ENCODE measurements at regions not wholly inside any gene's neighbourhood (a gene's known extent, or its start where the extent isn't known, plus 50 kb on each side); places are given as distances from the start of the nearest gene placed in this dataset.
"Not testable (repeated sequence)": the region's sequence is repeated elsewhere in the genome, so short reads cannot be mapped to it uniquely, and the experiment has no call there.

DNA sequence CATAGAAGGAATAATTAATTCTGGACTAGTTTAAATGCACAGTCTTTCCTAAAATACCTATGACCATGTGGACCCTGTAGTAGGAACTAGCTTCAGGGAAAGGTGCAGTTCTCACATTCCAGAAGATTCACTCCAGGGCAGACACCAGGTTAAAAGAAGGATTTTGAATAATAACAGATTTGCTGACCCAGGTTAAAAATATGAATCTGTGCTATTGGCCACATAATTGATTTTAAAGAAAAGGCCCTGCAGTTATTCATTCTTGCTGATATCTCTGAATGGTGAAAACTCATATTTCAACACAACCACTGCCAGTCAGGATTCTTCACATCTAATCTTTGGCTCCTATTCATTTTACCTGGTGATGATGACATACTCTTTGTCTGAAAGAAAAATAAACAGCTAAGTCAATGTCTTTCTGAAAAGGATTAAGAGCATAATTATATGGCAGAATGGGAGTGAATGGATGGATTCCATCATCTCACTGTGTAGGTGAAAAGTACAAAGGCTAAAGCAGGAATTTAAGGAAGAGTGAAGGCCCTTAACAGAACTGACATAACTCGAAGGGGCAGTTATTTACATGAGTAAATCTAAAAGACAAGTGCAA lies 432.8 kb downstream of the PDGFC start:
- DNase-seq, result no peak

DNA sequence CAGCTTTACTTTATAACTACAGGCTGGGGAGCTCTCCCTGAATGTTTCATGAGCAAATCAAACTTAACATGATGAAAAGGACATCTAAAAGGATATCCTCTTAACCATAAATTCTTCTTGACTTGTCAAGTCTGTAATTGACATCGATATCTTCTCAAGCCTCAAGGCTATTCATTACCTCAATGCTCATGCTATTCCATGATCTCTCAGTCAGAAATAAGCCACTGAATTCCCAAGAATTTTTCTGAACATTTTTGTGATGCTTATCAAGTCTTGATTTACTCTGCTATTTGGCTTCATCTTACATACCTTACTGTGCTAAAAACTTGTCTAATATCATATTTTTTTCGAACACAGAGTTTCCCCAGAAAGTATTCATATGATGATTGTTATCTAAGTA lies 433.4 kb downstream of the PDGFC start:
- DNase-seq, result peak; percentile 75

DNA sequence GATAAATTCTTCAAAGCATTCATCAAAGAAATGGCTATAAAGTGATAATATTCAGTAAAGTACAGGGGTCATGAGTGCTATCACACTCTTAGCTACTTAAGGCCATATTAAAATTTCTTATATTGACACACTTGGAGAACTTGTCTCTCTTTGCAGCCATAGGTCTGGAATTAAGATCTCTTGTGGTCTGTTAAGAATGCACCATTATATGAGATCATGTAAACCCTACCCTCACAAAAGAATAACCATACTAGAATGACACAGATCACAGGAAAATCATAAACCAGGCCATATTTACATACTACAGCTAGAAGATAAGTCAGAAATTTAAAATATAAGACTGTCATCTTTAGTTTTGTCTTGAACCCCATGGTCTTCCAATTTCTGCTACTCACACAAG lies 434.3 kb downstream of the PDGFC start:
- DNase-seq, result peak; percentile 54

DNA sequence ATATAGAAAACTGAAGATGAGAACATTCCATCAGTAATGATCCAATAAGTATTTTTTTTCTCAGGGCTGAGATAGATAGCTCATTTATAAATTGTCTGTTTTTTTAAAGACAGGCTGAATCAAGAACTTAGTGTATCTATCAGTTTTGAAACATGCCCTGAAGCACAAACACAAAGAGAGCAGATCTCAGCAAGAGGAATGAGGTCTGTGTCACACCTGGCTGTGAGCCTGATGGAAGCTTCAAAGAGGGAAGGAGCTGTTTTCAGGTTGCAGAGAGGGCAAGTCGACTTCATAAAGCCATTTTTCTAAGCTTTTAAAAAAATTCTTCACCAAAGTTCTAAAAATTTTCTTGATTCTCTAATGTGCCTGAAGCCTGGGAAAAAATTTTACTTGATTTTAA lies 434.9 kb downstream of the PDGFC start:
- DNase-seq, result peak; percentile 52

DNA sequence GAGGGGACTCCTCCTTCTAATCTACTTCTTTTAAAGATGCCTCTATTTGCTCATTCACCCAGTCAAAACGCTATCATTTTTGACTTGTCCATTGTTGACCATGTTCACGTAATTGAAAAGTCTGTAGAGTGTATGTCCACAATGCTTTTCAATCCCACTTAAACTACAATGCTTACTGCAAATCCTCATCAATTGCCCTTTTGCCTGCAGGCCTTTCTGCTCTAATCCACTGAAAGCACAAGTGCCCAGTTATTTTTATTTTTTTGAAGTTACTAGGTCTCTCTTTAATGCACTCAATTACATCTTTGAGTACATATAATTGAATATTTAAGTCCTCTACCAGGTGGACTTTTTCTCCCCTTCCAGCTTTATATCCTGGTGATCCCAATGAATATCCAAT lies 437.4 kb downstream of the PDGFC start:
- no peak for DNase-seq

DNA sequence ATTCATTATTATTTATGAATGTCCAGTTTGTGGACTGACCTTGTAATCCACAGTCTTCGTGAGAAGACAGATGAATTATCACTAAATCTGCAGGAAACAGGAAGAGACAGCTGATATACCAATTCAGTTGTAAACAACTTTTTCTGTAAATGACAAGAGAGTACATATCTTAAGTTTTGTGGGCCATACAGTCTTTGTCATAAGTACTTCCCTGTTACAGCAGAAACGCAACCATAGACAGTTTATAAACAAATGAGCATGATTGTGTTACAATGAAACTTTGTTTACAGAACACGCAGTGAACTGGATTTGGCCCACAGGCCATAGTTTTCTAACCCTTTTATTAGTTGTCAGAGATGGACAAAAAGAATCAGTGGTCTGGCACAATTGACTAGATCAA lies 443.4 kb downstream of the PDGFC start:
- no peak for DNase-seq

DNA sequence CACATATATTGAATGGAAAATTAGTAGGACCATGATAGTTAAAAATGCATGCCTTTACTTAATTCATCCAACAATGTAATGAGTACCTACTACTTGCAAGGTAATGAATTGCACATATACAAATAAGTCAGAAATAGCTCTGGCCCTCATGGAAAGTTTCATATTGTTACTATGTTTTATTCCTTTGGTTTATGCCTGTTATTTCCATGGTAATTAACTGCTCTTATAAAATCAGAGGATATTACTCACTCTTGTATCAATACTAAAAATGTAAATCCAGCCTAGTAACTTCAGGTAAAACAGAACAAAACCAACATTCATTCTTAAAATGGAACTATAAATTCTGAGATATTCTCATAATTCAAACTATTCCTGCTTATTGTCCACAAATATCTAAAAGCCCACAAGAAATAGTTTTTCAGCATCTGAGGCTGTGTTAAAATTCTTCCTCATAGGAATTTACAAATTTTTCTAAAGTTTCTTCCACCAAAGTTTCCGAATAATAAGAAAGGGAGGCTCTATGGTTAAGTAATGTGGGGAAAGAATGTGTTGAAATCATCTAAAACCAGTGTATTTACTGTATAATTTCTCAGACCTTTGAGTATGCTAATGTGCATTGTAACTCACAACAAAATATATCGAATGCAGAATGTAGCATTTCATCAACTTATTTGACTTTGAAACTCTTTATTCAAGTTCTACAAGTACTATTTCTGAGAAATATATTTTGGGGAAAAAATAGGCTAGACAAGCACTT lies 444.2 kb downstream of the PDGFC start:
- no peak for DNase-seq

DNA sequence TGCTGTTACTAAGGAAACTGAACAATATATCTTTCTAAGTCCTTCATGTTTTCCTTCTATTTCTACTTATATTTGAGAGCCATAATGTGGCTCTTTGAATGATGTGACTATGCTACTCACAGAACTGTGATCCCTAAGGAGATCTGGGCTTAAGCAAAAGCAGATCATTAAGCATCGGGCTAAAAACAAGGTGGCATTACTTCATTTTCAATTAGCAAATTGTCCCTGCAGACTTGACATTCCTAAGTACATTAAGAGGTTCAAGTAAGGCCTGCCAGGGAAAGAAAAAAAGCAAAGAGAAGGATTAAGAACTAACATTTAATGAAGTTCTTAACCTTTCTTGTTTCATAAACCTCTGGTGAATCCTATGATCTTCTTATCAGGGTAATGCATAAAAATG lies 447.6 kb downstream of the PDGFC start:
- DNase-seq, result no peak

DNA sequence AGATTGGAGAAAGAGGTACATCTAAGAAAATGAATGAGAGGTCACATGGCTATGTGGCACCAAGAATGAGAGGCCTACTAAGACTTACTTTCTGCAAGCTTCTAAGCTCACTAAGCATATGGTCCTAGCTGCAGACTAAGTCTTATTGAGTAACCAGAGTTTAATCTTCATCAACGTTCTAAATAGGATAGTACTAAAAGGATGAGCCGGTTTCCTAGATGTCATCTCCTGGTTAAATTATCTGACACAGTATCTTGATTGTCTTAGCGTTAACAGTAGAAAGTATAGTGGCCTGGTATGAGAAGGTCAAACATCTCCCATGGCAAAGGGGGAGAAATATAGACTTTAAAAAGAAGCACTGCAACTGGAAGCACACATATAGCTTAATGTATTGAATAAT lies 448.1 kb downstream of the PDGFC start:
- DNase-seq, result no peak

DNA sequence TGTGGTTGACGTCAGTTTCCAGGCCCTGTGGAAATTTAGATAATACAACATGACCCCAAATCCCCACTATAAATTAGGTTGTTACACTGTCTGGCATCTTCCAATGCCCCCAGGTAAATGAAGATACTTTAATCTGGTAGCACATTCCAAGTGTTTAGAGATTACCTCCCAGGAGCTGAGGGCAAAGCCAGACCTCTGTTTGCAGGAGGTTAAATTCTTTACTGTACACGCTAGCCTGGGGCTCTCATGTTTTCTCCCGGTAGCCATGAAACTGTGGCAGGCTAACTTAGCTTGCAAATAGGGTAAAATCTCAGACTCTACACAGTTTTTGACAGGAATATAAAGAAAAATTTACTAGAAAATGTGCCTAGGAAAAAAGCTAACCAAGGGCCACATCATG lies 450.0 kb downstream of the PDGFC start:
- no peak for DNase-seq

DNA sequence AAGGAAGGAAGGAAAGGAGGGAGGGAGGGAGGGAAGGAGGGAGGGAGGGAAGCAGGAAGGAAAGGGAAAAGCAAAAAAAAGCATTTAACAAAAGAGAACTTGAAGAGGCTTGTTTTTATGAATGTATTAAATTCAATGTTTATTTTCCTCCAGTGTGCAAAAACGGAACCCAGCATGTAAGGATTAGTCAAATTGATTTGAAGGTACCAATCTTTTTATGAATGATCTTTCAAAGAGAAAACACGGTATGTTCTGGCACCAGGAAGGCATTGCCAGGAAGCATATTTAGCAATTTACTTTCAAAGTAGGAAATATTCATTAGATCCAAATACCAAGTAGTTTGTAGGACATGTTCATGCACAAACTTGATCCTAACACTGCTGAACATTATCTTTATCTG lies 453.6 kb downstream of the PDGFC start:
- no peak for DNase-seq

DNA sequence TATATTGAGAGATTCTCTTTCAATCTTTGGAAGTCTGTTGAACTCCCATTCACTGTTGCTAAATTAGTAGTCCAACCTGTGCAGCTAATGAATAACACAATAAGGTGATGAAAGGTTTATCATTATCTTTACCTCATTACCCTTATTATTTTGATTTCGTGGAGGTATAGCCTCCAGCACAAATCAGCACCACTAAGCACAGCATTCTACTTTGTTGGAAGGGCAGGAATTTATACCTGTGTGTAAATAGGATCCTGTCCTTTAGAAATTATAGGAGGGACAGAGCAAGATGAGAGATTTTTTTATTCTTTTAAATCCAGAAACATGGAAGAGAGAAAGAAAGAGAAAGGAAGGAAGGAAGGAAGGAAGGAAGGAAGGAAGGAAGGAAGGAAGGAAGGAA lies 454.1 kb downstream of the PDGFC start:
- DNase-seq, result no peak

DNA sequence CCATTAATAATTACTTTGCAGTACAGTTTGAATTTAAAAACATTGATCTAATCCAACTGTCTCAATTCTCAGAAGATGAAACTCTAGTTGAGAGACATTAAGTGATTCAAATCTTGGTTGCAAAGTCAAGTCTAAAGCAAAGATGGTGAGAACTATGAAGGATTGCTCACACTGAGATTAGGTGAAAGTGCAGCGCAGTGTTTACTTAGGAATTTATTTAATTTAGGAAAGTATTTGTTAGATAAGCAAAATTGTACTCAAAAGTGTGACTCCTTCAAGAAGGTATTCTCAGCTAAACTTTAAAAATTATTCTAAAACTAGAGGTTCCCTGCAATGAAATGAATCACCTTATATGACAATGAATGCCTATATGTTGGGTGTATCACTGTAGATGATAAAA lies 454.9 kb downstream of the PDGFC start:
- DNase-seq, result no peak

DNA sequence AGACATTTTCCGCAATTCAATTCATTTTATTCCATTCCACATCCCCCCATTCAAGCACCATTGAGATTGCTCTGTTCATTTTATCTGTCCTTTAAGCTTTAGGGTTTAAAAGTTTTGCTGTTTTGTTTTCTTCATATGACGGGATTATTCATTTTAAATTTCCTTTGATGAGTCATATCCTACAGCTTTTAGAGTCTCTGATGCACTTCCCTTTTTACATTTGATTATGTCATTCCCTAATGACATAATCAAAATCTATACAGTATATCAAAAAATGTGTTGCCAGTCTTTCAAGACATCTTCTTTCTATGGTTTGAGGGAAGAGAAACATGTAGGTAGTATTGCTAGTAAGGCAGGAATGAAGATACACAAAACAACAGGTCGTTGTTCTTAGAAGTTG lies 456.3 kb downstream of the PDGFC start:
- DNase-seq, result no peak

DNA sequence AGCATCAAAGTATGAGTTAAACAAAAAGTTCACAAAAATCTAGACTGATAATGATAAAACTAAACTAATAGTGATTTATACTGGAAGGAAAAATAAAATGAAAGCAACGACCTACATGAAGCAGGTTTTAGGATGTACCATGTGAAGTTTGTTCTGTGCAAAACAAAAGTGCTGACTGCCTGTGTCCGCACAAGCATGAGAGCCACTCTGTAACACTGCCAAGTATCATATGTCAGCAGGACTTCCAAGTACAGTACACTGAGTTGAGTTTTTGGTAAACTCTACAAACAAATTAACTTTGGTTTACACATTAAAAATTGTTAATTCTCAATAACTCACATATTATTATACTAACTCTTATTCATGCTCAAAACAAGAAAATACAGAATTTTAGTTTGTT lies 459.0 kb downstream of the PDGFC start:
- DNase-seq, result no peak

DNA sequence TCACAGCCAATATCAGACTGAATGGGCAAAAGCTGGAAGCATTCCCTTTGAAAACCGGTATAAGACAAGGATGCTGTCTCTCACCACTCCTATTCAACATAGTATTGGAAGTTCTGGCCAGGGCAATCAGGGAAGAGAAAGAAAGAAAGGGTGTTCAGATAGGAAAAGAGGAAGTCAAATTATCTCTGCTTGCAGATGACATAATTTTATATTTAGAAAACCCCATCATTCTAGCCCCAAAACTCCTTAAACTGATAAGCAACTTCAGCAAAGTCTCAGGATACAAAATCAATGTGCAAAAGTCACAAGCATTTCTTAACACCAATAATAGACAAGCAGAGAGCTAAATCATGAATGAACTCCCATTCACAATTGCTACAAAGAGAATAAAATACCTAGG lies 461.7 kb downstream of the PDGFC start:
- not testable (repeated sequence) for DNase-seq

DNA sequence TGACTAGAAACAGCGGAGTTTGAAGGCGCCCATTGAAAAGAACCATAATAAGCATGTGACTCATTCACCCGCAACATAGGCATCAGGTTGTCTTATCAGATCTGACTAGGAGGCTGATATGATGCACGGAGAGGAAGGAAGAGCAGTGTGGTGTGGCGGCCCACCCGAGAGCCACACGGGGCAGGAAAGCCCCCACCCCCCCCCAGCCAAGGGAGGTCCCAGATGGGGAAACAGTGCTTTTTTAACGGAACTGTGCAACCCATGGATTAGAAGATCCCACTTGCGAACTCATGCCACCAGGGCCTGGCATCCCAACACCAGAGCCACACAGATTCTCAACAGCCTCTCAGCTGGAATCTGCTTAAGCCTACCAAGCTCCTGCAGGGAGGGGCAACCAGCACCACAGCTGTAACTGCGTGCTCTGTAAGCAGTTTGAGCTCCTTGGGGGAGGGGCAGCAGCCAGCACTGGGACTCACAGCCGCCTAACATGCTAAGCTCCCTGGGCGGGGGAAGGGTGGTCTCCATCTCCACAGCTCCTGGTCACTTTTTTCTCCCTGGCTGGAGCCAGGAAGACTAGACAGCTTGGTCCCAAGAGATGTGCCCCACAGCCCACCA lies 466.2 kb downstream of the PDGFC start:
- DNase-seq, result no peak

DNA sequence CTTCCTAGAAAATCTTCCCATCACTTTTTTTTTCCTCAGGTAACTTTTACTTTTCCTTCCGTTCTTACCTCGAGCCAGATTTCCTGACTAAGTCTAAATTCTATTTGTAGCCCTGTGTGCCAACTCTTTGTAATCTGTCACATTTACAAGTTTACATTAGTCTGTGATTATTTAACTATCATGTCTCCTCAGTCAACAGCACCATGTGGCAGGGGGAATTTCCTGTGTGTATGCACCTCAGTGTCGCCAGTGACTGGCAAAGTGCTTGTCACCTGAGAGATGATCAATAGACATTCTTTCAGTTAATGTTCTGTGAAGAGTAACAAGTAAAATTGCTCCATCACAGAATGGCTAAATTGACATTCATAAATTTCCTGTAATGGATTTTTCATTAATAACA lies 468.5 kb downstream of the PDGFC start:
- DNase-seq, result no peak

DNA sequence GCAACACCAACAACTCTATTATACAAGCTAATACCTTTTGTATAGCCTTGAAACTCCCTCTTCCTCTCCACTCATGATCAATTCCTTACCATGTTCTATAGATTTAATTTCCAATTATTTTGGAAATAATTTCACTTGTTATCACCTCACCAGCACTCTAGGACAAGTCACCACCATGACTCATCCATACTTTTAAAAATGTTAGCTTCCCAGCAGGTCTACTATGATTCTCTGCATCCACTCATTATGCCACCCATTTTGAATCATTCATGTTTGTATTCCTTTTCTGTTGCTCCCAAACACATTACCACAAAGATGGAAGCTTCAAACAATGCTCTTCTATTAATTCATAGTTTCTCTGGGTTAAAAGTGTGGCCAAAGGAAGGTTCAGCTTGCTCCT lies 469.6 kb downstream of the PDGFC start:
- DNase-seq, result no peak

DNA sequence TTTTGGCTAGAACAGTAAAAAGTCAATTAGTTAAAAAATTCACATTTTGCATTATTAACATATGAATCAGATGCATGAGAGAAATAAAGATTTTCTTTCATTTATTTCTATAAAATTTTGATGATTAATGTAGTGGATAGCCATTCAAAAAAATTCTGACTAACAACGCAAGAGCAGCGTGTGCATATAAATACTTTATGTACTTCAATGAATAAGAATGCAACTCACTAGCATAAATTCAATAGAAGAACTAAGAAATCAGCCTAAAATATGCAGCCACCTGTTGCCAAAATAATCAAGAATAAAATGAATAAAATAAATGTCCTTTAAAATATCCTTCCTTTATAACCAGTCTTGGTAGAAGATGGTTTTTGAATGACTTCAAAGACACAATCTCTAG lies 471.9 kb downstream of the PDGFC start:
- no peak for DNase-seq

DNA sequence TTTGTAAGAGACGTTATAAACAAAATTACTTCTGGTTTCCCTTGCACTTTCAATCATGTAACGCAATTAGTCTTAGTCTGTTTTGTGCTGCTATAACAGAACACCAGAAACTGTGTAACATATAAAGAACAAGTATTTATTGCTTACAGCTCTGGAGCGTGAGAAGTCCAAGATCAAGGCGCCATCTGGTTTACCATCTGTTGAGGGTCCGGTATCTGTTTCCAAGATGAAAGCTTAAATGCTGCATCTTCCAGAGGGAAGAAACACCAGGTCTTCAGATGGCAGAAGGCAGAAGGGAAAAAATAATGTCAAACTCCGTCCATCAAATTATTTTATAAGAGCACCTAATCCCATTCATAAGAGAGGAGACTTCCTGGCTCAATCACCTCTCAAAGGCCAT lies 474.1 kb downstream of the PDGFC start:
- no peak for DNase-seq

DNA sequence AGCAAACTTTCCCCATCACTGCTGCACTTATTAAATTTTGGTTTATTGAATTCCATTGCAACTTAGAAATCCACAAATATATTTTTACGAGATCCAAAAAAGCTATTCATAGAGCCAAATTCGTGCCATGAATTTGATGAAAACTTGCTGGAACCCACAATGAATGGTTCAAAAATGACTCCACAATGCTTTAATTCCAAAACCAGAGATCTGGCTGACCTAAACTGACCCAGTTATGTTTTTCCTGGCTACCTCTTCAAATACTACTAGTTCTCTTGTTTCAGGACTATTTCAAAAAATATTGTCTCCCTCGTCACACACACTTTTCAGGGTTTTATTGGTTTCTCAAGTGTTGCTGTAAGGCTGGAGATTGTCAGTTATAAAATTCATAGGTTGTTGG lies 474.8 kb downstream of the PDGFC start:
- peak; percentile 90 for DNase-seq

DNA sequence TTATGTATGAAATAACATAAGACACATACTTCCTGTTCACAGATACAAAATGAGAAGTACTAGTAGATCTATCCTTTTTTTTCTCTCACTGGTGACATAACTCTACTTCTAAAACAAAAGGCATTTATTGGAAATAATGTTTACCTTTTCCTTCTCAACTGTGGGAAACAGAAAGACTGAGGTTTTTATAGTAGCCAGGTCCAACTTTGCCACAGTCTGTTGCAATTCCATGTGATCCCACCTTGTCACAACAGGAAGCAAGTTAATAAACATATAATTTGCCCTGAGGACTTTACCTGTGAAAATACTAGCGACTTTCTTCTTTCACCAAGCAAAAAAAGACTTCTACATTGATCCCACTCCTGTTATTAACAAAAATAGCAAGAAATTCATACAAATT lies 475.8 kb downstream of the PDGFC start:
- DNase-seq, result no peak

DNA sequence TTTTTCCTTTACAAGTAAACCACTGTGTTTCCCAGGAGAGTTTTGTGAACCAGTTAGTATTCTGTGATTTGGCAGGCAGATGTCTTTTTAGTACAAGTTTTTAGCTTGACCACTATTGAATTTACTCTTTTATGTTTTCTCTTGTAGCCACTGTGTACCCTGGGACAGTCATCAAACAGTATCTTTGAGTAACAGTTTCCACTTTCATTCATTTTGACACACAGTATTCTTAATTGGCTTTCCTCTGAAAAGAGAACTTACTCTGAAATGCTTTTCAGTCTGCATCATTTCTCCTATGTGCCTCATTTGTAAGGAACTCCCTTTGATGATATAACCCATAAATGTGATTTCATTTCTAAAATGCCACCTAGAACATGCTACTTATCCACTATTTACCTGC lies 476.5 kb downstream of the PDGFC start:
- peak; percentile 41 for DNase-seq

DNA sequence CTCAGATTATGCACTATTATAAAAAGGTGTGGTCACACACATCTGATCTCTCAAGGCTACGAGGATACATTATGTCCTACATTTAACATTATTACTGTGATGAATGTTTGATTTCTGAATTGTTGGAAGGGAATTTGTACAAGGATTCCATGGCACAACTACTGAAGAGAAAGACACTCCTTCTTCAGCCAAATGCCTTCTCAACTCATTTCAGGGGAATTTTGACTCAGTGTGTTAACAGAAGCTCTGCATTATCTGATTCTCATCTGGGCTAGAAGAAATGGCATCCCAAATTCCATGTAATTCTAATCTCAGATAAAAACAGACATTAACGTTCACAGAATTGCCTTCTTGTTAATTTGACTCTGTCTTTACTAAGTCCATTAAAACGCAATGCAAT lies 477.7 kb downstream of the PDGFC start:
- DNase-seq, result no peak
